Activated naive CD8-positive, alpha-beta T cell treated with anti-CD3 and anti-CD28 coated beads, Interleukin-2, amount 50 U/mL, for 16 hours (primary cell): ENCODE measurements at regions not wholly inside any gene's neighbourhood (a gene's known extent, or its start where the extent isn't known, plus 50 kb on each side); places are given as distances from the start of the nearest gene placed in this dataset.

Experiments
- DNase-seq: peaks from one replicate; pipeline ENCODE4 v3.0.0-alpha.2; 2020; ENCODE audit warnings: low read depth, low spot score

DNA sequence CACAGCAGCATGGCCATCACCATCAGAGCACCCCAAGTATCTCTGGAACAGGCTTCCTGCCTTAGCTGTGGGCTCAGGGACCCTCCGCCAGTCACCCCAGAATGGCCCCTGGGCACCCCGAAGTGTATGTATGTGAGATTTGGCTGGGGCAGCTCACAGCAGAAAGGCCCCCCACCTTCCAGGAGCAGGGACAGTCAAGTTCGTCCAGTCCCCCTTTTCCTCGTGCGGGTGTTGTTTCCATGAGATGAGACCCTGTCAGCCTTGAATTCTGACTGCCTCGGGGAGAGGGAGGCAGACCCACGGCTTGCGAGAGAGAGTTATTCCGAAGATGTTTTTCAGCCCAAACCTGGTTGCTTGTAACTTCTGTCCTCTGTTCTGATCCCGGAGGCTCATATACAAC is 290.9 kb upstream of the HDAC4 start:
- DNase-seq, result no peak

DNA sequence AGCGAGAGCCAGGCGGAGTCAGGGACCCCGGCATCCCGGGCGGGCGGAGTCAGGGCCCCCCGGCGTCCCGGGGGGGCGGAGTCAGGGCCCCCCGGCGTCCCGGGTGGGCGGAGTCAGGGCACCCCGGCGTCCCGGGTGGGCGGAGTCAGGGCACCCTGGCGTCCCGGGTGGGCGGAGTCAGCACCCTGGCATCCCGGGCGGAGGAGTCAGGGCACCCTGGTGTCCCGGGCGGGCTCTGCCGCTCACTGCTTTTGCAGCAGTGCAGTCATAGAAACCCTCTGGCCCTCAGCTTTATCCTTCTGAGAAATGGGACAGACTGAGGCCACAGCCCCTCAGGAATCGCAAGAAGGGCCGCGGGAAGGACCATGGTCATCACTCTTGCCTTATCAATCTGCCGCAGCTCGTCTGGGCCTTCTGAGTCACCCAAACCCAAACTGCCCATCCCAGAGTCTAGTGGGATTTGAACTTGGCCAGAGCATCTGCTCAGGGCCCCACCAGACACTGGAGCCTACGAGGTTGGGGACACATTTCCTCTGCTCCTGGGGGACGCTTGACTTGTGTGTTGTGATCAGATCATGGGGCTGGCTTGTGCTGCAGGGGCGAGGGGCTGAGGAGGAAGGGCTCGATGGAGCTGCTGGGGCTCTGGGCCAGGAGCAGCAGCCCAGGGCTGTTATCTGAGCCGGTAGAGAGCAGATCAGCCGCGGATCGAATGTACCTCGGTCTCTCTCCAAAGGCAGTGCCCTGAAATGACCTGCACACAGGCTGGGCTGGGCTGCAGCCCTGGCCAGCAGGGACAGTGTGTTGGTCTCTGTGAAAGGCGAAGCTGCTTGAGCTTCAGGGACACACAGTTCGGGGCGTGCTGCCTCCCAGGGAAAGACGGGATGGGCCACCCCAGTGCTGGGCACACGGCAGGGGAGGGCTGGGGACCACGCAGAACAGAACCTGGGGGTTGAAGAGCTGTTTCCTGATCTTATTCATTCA is 290.1 kb upstream of the HDAC4 start:
- DNase-seq, result no peak

DNA sequence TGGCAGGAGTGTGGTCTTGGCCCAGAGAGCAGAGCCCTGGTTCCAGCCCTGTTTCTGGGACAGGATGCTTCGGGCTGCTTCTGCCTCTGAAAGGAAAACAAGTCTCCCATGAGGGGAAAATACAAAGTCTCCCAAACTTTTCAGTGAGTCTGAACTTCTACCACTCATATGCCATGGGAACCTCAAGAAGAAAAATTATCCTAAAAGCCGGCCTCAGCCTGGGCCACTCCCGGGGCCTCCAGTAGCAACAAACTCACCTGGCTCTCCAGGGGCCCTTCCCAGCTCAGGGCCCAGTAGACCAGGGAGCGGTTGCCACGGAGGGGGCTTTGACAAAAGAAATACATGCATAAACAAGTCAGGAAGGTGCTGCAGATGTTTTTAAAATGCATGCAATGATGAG is 289.2 kb upstream of the HDAC4 start:
- DNase-seq, result no peak

DNA sequence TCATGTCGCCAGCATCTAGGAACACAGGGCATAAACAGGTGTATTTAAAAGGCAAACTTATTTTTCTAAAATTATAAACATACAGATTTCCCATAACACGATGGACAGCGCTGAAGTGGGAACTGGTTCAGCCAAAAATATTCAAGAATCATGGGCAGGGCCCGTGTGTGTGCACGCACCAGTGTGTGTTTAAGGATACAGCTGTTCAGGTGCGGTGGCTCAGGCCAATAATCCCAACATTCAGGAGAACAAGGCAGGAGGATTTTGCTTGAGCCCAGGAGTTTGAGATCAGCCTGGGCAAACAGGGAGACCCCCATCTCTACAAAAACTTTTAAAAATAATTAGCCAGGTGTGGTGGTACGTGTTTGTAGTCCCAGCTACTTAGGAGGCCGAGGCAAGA is 288.6 kb upstream of the HDAC4 start:
- DNase-seq, result no peak

DNA sequence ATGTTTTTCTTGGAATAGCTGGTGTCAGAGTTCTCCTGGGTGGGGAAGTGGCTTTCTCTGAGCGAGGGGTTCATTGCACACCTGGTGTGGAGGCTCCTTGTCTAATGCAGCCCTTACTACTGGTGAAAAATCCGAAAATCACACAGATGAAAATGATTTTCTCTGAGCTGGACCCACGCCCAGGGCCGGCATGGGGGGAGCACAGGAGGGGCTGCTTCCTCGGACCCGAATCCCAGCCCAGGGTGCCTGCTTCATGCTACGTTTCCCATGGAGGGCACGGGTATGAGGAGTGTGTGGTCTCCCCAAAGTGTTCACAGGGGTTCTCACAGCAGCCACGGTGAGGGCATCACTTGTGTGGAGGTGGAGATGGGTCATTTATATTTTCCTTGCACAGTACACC is 288.0 kb upstream of the HDAC4 start:
- no peak for DNase-seq

DNA sequence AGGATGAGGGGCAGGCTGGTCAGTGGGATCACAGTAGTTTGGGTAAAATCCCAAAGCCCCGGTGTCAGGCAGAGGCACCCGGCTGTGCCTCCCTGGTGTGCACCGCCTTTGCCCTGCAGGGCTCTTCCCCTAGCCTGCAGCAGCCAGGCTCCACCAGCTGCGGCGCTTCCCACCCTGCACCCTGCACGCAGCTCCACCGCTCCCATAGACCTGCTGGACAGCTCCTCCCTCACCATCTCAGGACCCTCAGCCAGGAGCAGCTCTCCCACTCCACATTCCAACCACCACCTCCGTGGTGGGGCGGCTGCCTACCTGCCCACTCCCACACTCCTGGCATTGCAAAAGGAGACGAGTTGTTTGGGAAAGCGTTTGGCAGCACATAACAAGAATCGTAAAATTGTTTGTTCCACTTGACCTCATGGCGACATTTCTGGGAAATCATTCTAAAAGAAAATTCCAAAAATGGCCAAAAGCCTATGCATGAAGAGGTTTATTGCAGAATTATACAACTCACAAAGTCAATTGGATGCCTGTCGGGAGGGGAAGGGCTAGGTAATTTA is 287.4 kb upstream of the HDAC4 start:
- DNase-seq, result no peak

DNA sequence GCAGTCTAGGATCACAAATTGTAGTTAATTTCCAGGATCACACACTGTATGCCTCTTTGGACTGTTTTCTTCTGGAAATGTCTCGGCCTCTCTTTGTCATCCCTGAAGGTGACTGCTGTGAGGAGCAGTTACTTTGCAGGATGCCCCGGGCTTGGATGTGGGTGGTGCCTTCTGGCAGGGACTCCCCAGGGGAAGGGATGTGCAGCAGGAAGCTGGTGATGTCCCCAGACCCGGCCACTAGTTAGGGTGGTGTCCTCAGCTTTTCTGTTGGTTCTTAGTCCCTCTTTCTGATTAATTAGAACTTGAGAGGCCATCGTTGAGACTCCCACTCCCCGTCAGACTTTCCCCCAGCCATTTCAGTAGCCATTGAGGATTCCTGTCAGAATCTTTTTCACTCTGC is 286.6 kb upstream of the HDAC4 start:
- no peak for DNase-seq

DNA sequence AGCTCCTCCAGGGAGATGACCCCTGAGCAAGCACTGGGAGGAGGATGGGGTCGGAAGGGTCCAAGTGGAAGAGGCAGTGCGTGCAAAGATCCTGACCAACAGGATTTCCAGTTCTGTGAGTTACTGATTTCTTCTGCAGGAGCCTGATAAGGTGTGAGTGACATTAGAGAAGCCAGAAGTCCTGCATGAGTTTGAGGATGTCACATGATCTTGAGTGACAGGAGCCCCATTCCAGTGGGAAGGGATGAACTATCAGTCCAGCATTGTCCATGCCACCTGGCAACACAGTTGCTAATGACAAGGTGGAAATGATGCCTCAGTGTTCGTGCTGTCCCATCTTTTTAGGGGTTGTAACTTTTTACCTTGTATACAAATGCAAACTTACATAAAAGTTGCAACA is 285.1 kb upstream of the HDAC4 start:
- no peak for DNase-seq

DNA sequence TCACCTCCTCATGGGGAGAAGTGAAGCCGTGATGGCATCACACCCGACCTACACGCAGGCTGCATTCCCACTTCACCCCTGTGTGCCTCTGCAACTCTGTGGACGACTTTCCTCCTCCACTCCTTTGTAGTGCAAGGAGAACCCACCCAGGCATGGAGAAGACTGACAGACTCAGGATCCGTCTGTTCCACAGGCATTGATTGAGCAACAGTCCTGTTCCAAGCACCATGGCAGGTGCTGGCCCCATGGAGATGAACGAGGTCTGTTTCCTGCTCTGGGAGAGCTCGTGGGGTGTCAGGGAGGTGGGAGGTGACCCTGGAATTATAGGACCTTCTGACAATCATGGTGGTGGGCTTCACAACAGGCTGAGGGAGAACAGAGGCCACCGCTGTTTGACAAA is 284.7 kb upstream of the HDAC4 start:
- no peak for DNase-seq

DNA sequence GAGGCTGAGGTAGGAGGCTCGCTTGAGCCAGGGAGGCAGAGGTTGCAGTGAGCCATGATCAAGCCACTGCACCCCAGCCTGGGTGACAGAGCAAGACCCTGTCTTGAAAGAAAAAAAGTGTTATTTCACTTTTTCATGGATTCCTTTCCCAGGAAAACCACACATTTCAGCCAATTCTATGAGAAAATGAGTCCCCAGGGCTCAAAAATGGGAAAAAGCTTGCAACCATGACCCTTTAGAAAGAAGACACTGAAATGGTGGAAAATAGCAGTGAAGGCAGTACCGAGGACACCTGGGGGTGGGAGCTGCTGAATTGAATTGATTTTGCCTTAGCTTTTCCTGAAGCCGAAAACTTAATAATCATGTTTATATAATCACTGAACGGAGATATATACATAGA is 284.2 kb upstream of the HDAC4 start:
- no peak for DNase-seq

DNA sequence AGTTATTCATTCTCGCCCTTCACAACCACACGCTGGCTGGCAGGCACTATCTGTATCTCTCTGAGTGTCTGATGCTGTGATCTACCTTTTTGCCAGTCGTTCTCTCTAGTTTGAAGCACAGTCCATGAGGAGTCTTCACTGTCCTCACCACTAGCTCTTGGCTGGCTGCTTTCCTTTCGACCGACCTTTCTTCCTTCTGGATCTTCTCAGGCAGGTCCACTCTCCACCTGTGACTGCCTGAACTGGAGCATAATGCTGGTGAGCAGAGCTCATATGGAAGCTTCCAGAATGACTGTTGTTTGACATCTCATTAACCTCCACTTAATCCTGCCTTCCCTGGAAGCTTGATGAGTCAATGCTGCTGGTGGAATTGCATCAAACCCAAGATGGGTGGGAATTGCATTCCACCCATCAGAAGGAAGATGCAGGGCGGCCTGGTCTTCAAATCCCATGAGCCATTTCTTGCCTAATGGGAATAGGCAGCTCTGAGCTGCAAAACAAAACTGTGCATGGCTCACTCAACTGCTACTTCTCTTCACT is 283.5 kb upstream of the HDAC4 start:
- no peak for DNase-seq

DNA sequence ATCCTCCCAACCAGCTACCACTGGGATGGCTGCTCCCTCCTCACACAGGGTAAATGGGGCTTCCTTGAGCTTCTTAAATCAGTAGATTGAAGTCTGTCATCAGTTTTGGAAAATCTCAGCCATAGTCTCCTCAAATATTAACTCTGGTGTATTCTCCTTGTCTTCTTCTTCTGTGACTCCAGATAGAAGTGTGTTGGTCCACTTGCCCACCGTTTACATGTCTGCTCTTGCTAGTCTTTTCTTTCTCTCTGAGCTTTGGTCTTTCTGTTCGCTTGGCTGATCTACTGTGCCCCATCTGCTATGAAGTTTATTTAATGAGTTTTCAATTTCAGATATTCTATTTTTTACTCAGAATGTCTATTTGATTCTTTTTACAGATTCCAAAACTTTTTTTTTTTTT is 281.7 kb upstream of the HDAC4 start:
- DNase-seq, result no peak

DNA sequence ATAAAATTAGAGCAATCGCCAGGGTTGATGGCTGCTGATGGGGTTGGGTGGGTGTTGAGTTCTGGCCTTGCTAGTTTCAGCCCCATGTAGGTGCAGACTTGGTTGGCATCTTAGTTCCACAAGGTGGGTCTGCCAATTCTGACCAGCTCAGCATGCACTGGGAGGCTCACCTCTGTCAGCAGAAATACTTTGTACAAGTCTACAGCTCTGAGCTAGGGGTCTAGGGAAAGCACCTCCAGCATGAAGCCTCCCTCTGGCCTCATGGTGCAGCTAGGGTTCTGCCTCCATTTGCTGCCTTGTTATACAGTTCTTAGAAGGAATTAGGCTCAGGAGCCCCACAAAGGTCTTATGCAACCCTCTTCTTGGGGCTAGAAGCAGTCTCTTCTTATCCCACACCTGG is 278.9 kb upstream of the HDAC4 start:
- DNase-seq, result no peak

DNA sequence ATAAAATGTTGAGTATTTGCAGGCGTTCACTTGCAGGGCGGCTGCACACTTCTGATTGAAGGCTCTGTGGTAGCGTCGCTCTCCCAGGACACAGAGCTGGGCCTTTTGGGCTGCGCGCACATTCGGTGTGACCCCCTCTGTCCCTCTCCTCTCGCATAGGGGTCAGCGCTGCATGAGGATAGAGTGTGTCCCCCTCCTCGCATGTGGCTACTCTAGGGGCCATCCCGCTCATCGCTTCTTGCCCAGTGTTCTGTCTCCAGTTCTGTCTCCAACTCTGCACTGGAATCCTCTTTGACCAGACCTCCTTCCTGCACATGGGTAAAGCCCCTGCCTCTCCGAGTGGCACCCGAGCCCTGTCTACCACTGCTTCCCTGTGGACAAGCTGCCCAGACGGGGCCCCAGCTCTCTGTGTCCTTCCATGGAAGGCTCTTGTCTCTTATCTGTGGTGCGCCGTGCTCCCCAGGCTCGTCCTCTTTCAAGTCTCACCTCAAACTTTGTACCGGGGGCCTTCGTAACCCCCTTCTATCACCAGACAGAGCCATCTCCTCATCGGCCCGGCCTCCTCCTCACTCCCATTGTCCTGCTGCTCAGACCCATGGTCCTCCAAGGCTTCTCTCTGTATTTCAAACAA is 278.0 kb upstream of the HDAC4 start:
- DNase-seq, result no peak

DNA sequence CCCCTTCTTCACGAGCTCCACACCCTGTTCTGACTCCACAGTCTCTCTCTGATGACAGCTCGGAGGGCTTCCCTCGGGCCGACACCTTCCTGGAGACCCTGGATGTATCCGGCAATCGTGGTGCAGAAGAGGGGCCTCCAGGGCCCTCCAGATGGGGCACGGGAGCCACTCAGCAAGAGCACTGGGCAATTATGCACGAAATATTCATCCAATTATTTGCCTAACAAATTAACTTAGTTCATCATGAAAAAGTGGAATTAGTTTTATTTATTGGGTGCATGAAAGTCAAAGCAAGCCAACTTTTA is 277.3 kb upstream of the HDAC4 start:
- DNase-seq, result no peak

DNA sequence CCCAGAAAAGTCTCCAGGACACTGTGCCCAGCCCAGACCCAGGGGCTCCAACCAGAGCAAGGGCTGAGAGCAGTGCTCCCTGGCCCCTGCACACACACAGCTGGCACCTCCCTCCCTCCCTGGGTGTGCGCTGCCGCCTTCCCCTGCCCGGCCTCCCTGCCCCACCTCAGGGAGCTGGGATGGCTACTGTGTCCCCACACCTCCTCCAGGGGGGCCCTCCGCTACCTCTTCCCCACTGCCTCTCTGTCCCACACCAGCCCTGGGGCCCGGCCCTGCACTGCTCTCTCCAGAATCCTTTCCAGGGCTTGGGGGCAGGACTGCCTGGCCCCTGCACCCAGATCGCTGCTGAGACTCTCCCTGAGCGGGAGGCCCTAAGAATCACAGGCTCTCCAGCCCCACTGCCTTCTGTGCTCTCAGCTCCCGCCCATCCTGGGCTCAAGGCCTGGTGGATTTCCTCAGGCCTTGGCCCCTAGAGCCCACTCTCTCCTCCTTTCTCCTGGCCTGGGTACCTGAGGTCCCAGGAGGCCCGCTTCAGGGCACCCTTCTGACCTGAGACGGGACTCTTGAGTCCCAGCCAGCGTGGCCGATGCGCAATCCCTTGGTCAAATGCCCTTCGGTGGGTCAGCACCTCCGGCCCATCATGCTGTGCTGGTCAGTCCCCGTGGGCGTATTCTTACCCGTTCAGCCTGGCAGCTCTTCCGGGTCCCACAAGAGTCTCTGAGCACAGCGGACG is 276.8 kb upstream of the HDAC4 start:
- no peak for DNase-seq

DNA sequence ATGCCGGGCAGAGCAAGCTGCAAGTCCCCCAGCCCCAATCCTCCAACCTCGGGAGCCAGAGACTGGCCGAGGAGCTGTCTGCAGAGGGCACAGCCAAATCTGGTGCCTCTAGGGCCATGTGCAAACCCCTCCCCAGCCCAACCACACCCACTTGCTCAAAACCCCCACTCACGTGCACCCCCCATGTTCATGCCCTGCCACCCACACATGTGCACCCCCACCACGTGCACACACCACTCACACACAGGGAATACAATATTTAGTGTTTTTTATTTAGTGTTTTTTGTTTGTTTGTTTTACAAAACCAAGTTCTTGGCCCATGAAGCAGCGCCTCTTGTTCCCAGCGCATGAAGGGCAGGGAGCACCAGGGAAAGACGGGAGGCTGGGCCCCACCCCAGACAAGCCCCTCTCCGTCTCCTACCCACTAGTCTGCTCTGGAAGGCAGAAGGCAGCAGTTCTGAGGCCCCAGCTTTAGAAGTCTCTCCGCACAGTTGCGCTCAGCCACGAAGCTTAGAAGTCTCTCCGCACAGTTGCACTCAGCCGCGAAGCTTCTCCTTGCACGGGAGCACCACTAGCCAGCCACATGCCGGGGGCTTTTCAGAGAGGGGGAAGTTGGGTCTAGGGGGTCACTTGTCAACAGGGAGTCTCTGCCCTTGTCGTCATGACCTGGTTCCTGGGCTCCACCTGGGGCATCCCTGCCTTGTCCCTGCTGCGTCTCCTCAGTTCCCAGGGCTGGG is 276.1 kb upstream of the HDAC4 start:
- no peak for DNase-seq

DNA sequence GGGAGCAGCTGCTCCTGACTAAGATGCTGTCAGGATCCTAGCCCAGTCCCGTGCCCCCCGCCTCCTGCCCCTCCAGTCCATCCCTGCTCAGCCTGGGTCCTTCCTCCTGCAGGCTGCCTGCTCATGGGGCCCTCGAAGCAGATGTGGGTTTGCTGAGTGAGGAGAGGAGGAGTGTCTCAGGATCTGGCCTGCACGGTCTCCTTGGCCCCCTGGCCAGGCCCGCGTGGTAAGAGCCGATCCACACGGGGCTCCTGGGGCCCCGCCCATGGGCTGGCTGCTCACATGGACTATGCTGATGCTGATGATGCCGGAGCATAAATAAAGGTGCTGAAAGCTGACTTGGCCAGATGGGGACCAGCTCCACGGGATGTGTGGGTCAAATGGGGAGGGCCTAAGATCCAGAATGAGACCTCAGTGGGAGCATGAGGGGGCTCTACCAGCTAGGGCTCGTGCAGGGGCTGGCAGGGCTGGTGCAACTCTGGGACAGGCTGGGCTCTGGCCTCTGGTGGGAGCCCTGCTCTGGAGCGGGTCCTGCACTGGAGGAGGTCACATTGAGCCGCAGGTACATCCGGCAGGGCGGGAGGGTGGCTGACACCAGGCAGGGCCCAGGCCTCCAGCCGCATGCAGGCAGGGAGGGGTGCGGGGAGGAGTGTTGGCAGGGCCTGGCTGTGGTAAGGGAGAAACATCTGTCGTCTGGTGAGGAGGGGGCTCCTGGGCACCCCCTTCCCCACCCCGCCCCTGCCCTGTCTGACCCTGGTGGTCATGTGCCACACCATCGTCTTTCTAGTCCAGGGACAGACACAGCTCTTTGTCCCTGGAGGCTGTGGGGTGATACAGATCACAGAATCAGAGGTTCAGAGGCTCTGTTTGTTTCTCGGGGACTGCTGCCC is 275.3 kb upstream of the HDAC4 start:
- no peak for DNase-seq

DNA sequence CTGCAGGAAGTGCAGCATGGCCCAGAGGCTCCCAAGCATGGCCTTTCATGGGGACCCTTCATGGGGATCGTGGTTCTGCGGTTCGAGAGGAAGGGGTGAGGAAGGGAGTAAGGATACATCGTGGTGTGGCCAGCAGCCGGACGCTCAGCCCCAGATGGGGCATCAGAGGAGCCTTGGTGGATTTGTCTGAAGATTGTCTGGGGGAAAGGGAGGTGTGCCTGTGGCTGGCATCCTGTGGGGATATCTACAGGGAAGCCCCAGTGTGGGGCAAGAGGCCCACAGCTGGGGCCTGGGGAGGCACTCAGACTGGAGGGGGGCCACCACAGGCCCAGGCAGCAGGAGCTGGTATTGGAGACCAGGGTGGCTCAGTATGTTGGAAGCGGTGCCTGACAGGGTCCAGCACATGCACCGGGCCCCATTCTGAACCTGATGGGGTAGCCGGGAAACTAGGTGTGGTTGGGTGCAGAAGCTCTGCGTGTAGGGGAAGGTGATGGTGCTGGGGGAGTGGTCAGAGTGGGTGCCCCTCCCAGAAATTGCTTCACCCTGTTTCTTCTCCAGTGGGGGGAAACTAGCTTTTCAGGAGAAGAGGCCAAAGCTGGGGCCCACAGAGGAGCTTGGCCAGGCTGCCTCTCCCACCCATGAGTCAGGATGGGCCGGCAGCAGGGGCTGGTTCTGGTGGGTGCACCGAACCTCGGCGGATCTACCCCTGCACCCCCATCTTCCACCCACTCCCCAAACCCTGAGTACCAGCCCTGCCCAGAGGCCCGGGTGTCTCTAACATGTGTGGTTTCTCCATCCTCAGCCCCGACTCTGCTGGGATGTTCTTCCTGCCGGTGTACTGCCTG is 274.4 kb upstream of the HDAC4 start:
- no peak for DNase-seq
